RWPE2 (cell line): ENCODE measurements at regions not wholly inside any gene's neighbourhood (a gene's known extent, or its start where the extent isn't known, plus 50 kb on each side); places are given as distances from the start of the nearest gene placed in this dataset.

Experiments used
- ATAC-seq: fragments of 200-7000 bp; cut with Tn5 transposase; 3 replicates; pipeline ENCODE4 v1.9.1; 2021; ENCODE audit warnings: low read depth
- DNase-seq: peaks from one replicate; pipeline ENCODE4 v3.0.0-alpha.2; 2020; ENCODE audit warnings: low spot score
- H3K27ac ChIP-seq: fragments of 450-650 bp; 2 replicates; pipeline ENCODE4 v1.5.1; 2017; ENCODE audit warnings: mild to moderate bottlenecking; ENCODE audit not compliant: poor library complexity, severe bottlenecking
- H3K27me3 ChIP-seq: fragments of 250-450 bp; sonication (Bioruptor Pico); 2 replicates; pipeline ENCODE4 v1.5.1; 2021; ENCODE audit warnings: mild to moderate bottlenecking, moderate library complexity; ENCODE audit not compliant: insufficient read depth, poor library complexity, severe bottlenecking
- H3K36me3 ChIP-seq: fragments of 250-450 bp; sonication (Bioruptor Pico); 2 replicates; pipeline ENCODE4 v1.5.1; 2020; ENCODE audit warnings: low read depth, mild to moderate bottlenecking, moderate library complexity
- H3K4me1 ChIP-seq: fragments of 250-450 bp; sonication (Bioruptor Pico); 2 replicates; pipeline ENCODE4 v1.5.1; 2021; ENCODE audit warnings: mild to moderate bottlenecking, moderate library complexity; ENCODE audit not compliant: insufficient read depth, poor library complexity, severe bottlenecking
- H3K4me3 ChIP-seq: fragments of 250-450 bp; sonication (Bioruptor Pico); 2 replicates; pipeline ENCODE4 v1.5.1; 2021; ENCODE audit warnings: mild to moderate bottlenecking, moderate library complexity; ENCODE audit not compliant: severe bottlenecking
- H3K9me3 ChIP-seq: fragments of 250-450 bp; sonication (Bioruptor Pico); 2 replicates; pipeline ENCODE4 v1.5.1; 2021; ENCODE audit warnings: mild to moderate bottlenecking, moderate library complexity; ENCODE audit not compliant: severe bottlenecking
- TF ChIP-seq, protein P1 (sequence below): fragments of 450-650 bp; IDR thresholded peaks from one replicate; pipeline ENCODE4 v1.5.1; 2017; ENCODE audit warnings: mild to moderate bottlenecking, moderate library complexity; ENCODE audit not compliant: poor library complexity, severe bottlenecking

DNA sequence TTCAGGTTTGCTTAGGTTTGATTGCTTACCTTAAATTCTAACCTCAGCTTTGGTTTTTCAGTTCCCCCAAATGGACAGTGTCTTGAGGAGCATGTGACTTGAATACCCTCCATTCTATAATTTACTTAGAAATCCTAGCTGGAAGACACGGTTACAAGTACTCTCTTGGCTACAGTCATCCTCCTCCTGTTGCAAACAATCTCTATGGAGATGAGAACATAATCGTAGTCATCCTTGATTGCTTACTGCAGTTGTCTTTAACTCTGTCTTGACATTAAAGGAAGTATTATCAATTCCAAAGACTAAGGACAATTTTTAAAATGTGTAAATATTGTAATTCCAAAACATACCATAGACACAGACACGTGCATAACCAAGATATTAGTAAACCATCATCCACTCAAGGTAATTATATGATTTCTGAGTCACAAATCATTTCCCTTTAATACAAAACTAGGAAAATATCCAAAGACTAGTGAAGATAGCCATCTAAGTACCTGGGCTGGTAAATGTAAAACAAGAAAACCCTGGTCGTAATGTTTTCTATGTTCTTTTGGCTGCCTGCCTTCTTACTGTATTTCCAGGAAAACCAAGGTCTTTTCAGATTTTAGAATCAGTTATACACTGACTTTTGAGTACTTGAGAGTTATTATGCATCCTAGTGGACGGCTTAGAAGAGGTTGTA, 149.9 kb downstream of the CHRM3 start:
- no peaks in the 10 kb centered on the region for H3K9me3 ChIP-seq
- H3K36me3 ChIP-seq: no peaks in the 10 kb centered on the region
- ATAC-seq (no peak), DNase-seq (no peak)
- H3K27me3 ChIP-seq: no peaks in the 10 kb centered on the region
- no peaks in the 10 kb centered on the region for H3K4me1 ChIP-seq
- no peak overlapping the region for H3K4me3 ChIP-seq
- TF ChIP-seq, protein P1, sequence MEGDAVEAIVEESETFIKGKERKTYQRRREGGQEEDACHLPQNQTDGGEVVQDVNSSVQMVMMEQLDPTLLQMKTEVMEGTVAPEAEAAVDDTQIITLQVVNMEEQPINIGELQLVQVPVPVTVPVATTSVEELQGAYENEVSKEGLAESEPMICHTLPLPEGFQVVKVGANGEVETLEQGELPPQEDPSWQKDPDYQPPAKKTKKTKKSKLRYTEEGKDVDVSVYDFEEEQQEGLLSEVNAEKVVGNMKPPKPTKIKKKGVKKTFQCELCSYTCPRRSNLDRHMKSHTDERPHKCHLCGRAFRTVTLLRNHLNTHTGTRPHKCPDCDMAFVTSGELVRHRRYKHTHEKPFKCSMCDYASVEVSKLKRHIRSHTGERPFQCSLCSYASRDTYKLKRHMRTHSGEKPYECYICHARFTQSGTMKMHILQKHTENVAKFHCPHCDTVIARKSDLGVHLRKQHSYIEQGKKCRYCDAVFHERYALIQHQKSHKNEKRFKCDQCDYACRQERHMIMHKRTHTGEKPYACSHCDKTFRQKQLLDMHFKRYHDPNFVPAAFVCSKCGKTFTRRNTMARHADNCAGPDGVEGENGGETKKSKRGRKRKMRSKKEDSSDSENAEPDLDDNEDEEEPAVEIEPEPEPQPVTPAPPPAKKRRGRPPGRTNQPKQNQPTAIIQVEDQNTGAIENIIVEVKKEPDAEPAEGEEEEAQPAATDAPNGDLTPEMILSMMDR: no peak
- no peak overlapping the region for H3K27ac ChIP-seq

DNA sequence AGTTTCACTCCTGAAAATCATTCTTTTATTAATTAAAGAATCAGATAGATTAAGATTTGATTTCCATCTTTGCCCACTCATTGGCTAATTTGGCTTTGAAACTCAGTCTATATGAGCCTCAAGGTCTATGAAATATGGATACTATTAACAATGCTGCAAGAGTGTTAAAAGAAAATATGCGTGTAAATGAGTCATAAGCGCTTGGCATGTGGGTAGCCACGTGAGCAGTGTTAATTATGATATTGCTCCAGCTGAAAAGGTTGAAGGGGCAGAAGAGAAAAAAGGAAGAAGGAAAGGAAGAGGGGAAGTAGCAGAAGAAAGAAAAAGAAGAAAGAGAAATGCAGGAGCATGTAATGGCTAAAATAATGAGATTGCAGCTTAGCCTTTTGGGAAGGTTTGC, 151.4 kb downstream of the CHRM3 start:
- TF ChIP-seq, protein P1: no peak
- H3K4me3 ChIP-seq: no peak overlapping the region
- DNase-seq (no peak), ATAC-seq (no peak)
- no peak overlapping the region for H3K27ac ChIP-seq
- no peaks in the 10 kb centered on the region for H3K27me3 ChIP-seq
- H3K9me3 ChIP-seq: no peaks in the 10 kb centered on the region
- no peaks in the 10 kb centered on the region for H3K36me3 ChIP-seq
- no peaks in the 10 kb centered on the region for H3K4me1 ChIP-seq

DNA sequence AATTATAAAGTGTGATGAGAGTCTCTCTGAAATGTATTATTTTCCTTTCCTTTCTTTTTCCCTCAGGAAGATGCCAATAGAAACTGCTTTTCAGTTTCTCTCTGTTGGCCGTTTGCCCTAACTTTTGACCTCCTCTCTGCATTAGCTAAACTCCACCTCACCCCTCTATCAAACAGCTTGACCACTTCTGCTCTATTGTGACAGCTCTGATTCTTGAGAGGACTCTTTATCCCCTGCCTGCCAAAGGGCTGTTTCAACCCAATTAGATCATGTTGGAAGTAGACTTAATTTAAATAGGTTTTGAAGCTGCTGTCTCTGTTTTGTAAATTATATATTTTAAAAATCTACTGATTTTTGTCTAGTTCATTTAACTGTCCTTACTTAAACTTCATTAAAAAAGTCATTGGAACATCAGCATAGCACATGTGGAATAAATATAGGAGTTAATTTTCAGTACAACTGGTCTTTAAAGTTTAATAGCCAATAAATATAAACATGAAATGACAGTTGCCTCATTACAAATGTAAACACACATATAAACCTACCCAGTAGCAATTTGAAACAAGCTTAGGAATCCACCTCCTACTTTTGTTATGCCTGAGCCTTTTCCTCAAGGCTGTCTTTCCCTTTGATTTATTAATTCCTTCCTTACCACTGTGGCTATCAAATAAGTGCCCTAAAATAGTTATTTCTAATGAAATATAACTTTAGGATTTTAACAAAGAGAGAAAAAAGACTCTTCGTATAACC, 152.0 kb downstream of the CHRM3 start:
- no peaks in the 10 kb centered on the region for H3K9me3 ChIP-seq
- TF ChIP-seq, protein P1: no peak
- no peaks in the 10 kb centered on the region for H3K36me3 ChIP-seq
- no peak overlapping the region for H3K4me3 ChIP-seq
- no peaks in the 10 kb centered on the region for H3K4me1 ChIP-seq
- no peak overlapping the region for H3K27ac ChIP-seq
- ATAC-seq: no peak
- no peak for DNase-seq
- H3K27me3 ChIP-seq: no peaks in the 10 kb centered on the region

DNA sequence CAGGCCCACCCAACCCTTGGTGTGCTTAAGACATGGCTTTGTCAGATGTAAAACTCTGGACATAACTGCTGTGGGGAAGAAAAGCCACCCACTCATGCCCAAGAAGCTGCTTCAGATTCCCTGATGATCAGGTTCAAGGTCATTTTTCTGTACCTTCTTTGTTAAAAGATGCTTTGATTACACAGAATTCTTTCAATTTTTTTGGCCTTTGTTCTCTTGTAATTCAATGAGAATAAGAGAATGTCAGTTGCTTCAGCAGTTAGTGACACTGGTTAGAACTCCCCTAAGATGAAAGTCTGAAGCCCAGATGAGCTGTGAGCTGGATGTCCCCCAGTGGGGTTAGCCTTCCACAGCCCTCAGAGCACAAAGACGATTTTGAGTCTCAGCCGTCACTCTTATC, 152.7 kb downstream of the CHRM3 start:
- Histone ChIP-seq H3K4me3 (no peak overlapping the region), H3K27ac (no peak overlapping the region), H3K36me3 (no peaks in the 10 kb centered on the region), H3K27me3 (no peaks in the 10 kb centered on the region), H3K4me1 (no peaks in the 10 kb centered on the region), H3K9me3 (no peaks in the 10 kb centered on the region)
- ATAC-seq (no peak), DNase-seq (no peak)
- TF ChIP-seq, protein P1: no peak

DNA sequence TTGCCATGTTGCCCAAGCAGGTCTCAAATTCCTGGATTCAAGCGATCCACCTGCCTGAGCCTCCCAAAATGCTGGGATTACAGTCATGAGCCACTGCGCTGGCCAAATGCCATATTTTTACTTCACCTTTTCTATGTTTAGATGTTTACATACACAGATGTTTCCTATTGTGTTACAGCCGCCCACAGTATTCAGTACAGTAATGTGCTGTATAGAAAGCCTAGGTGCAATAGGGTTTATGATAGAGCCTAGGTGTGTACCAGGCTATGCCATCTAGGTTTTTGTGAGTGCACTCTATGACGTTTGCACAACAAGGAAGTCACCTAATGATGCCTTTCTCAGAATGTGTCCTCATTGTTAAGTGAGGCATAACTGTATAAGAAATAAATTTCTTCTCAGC, 153.4 kb downstream of the CHRM3 start:
- no peaks in the 10 kb centered on the region for H3K27me3 ChIP-seq
- H3K9me3 ChIP-seq: no peaks in the 10 kb centered on the region
- no peak overlapping the region for H3K27ac ChIP-seq
- no peak overlapping the region for H3K4me3 ChIP-seq
- ATAC-seq: no peak
- no peaks in the 10 kb centered on the region for H3K36me3 ChIP-seq
- DNase-seq: no peak
- no peaks in the 10 kb centered on the region for H3K4me1 ChIP-seq
- TF ChIP-seq, protein P1: no peak
